DND-41 (cell line): ENCODE measurements at regions not wholly inside any gene's neighbourhood (a gene's known extent, or its start where the extent isn't known, plus 50 kb on each side); places are given as distances from the start of the nearest gene placed in this dataset.

Source experiments
- ATAC-seq: fragments of 200-7000 bp; cut with Tn5 transposase; 3 replicates; pipeline ENCODE4 v1.9.1; 2021; ENCODE audit warnings: low read depth; ENCODE audit not compliant: insufficient read depth
- DNase-seq: peaks from one replicate; pipeline ENCODE4 v3.0.0-alpha.2; 2020
- H2AFZ ChIP-seq: 2 replicates; pipeline ENCODE4 v1.6.0; 2012; ENCODE audit warnings: low read depth, low read length
- H3K27ac ChIP-seq: 2 replicates; pipeline ENCODE4 v1.5.1; 2012; ENCODE audit warnings: low read length, inconsistent platforms
- H3K27me3 ChIP-seq: fragments of 200-600 bp; sonication (generic); 2 replicates; pipeline ENCODE4 v1.6.0; 2012; ENCODE audit warnings: low read length, mild to moderate bottlenecking, inconsistent platforms; ENCODE audit not compliant: insufficient read depth, poor library complexity
- H3K36me3 ChIP-seq: 2 replicates; pipeline ENCODE4 v1.5.1; 2012; ENCODE audit warnings: low read length, inconsistent platforms; ENCODE audit not compliant: insufficient read depth
- H3K4me1 ChIP-seq: 2 replicates; pipeline ENCODE4 v1.5.1; 2012; ENCODE audit warnings: mild to moderate bottlenecking, low read length; ENCODE audit not compliant: insufficient read depth
- H3K4me2 ChIP-seq: 2 replicates; pipeline ENCODE4 v1.6.0; 2012; ENCODE audit warnings: mild to moderate bottlenecking, moderate library complexity, low read length, inconsistent platforms; ENCODE audit not compliant: insufficient read depth
- H3K4me3 ChIP-seq, 2 experiments: fragments of 200-600 bp in 1 of 2; shearing (Covaris generic) in 1 of 2; 2 replicates each; pipeline ENCODE4 v1.5.1; 2012 to 2016; ENCODE audit warnings: inconsistent platforms in 2 of 2, low read length in 2 of 2, mild to moderate bottlenecking in 2 of 2, low read depth in 1 of 2, moderate library complexity in 1 of 2
- H3K79me2 ChIP-seq: 2 replicates; pipeline ENCODE4 v1.6.0; 2012; ENCODE audit warnings: low read length, inconsistent platforms; ENCODE audit not compliant: insufficient read depth
- H3K9ac ChIP-seq: 2 replicates; pipeline ENCODE4 v1.6.0; 2012; ENCODE audit warnings: low read depth, mild to moderate bottlenecking, inconsistent platforms, low read length, moderate library complexity
- H3K9me3 ChIP-seq: 2 replicates; pipeline ENCODE4 v1.5.1; 2012; ENCODE audit warnings: low read length, moderate library complexity, mild to moderate bottlenecking, inconsistent platforms; ENCODE audit not compliant: insufficient read depth, severe bottlenecking
- H4K20me1 ChIP-seq: 2 replicates; pipeline ENCODE4 v1.6.0; 2012; ENCODE audit warnings: low read length; ENCODE audit not compliant: insufficient read depth
- EZH2 ChIP-seq: IDR thresholded peaks from 3 replicates; pipeline ENCODE4 v1.6.1; 2012; ENCODE audit warnings: borderline replicate concordance, low read depth, mild to moderate bottlenecking, moderate library complexity, low read length, inconsistent platforms; ENCODE audit not compliant: severe bottlenecking
- TF ChIP-seq, protein P1 (sequence below): IDR thresholded peaks from 2 replicates; pipeline ENCODE4 v1.5.1; 2012; ENCODE audit warnings: borderline replicate concordance, low read length, moderate library complexity, mild to moderate bottlenecking; ENCODE audit not compliant: poor library complexity, severe bottlenecking; ENCODE audit errors: extremely low read depth

DNA sequence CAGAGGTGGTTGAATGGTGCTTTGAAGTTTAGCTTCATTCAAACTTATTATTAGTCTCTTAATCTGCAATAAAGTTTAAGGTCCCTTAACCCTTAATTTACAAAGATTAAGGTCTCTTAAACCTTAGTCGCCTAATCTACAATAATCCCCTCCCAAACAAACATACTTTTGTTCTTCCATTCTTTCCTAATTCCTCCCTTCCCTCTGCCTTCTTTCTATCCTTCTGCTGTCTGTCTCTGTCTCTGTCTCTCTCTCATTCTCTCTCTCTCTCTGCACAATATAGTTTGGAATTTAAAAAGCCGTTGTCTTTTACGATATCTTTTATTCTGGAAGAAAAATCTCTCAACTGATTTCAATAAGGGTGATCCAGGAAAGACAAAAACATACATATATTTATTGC is 1096.8 kb upstream of the ATXN8OS start:
- TF ChIP-seq, protein P1, sequence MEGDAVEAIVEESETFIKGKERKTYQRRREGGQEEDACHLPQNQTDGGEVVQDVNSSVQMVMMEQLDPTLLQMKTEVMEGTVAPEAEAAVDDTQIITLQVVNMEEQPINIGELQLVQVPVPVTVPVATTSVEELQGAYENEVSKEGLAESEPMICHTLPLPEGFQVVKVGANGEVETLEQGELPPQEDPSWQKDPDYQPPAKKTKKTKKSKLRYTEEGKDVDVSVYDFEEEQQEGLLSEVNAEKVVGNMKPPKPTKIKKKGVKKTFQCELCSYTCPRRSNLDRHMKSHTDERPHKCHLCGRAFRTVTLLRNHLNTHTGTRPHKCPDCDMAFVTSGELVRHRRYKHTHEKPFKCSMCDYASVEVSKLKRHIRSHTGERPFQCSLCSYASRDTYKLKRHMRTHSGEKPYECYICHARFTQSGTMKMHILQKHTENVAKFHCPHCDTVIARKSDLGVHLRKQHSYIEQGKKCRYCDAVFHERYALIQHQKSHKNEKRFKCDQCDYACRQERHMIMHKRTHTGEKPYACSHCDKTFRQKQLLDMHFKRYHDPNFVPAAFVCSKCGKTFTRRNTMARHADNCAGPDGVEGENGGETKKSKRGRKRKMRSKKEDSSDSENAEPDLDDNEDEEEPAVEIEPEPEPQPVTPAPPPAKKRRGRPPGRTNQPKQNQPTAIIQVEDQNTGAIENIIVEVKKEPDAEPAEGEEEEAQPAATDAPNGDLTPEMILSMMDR = no peak
- TF ChIP-seq EZH2 = no peak
- Histone ChIP-seq H2AFZ (no peak overlapping the region), H3K36me3 (no peaks in the 10 kb centered on the region), H3K9ac (no peak overlapping the region), H3K79me2 (no peaks in the 10 kb centered on the region), H3K27me3 (no peaks in the 10 kb centered on the region), H3K9me3 (no peaks in the 10 kb centered on the region), H4K20me1 (no peaks in the 10 kb centered on the region), H3K4me2 (no peak overlapping the region), H3K27ac (no peak overlapping the region), H3K4me1 (no peaks in the 10 kb centered on the region), H3K4me3 (no peak overlapping the region)
- ATAC-seq = no peak
- DNase-seq = no peak

DNA sequence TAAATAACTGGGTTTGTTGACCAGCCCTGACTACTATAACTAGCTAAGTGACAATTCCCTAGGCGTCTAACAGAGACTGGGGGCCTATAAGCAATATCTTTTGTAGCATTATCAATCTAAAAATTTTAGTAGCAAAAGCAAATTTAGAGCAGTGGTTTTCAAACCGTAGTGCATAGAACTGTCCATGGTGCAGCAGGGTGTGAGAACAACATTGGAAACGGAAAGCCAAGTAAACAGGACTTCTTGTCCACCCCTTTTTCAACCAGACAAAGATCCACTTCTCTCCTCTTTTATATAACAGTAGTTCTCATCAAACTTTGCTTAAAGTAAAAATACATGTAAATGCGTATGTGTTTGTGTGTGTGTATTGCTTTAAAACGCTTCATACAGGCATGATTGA is 1099.1 kb upstream of the ATXN8OS start:
- no peak for TF ChIP-seq EZH2
- TF ChIP-seq, protein P1 = no peak
- Histone ChIP-seq H3K9me3 (no peaks in the 10 kb centered on the region), H4K20me1 (no peaks in the 10 kb centered on the region), H3K27ac (no peak overlapping the region), H2AFZ (no peak overlapping the region), H3K27me3 (no peaks in the 10 kb centered on the region), H3K4me1 (no peaks in the 10 kb centered on the region), H3K4me2 (no peak overlapping the region), H3K36me3 (no peaks in the 10 kb centered on the region), H3K79me2 (no peaks in the 10 kb centered on the region), H3K9ac (no peak overlapping the region), H3K4me3 (no peak overlapping the region)
- DNase-seq (no peak), ATAC-seq (no peak)

- Histone ChIP-seq H3K4me3 (no peak overlapping the region), H3K9ac (no peak overlapping the region), H3K4me1 (no peaks in the 10 kb centered on the region), H3K79me2 (no peaks in the 10 kb centered on the region), H2AFZ (no peak overlapping the region), H4K20me1 (no peaks in the 10 kb centered on the region), H3K36me3 (no peaks in the 10 kb centered on the region), H3K4me2 (no peak overlapping the region), H3K9me3 (no peaks in the 10 kb centered on the region), H3K27me3 (no peaks in the 10 kb centered on the region), H3K27ac (no peak overlapping the region)
- DNase-seq = no peak
- TF ChIP-seq, protein P1 = no peak
- no peak for TF ChIP-seq EZH2
- ATAC-seq = no peak
Observed at GRCh38 chr13:68998056-68998455, 1109.6 kb upstream of the ATXN8OS start.

- Histone ChIP-seq H3K79me2 (no peaks in the 10 kb centered on the region), H3K9me3 (no peaks in the 10 kb centered on the region), H4K20me1 (no peaks in the 10 kb centered on the region), H3K27me3 (no peaks in the 10 kb centered on the region), H3K4me1 (no peaks in the 10 kb centered on the region), H2AFZ (no peak overlapping the region), H3K27ac (no peak overlapping the region), H3K9ac (no peak overlapping the region), H3K4me3 (no peak overlapping the region), H3K4me2 (no peak overlapping the region), H3K36me3 (no peaks in the 10 kb centered on the region)
- no peak for TF ChIP-seq EZH2
- TF ChIP-seq, protein P1 = no peak
- ATAC-seq = no peak
- no peak for DNase-seq
Observed at GRCh38 chr13:68996668-68997025, 1111.0 kb upstream of the ATXN8OS start.
